Neural progenitor cell (in vitro differentiated cells): ENCODE measurements at regions not wholly inside any gene's neighbourhood (a gene's known extent, or its start where the extent isn't known, plus 50 kb on each side); places are given as distances from the start of the nearest gene placed in this dataset.

Experiments used
- CTCF ChIP-seq: fragments of 200-600 bp; sonication (generic); IDR thresholded peaks from 2 replicates; pipeline ENCODE4 v1.5.1; 2017; ENCODE audit warnings: antibody characterized with exemption, mild to moderate bottlenecking
- EZH2 ChIP-seq: fragments of 200-600 bp; sonication (generic); IDR thresholded peaks from 2 replicates; pipeline ENCODE4 v1.6.1; 2017; ENCODE audit warnings: antibody characterized with exemption, mild to moderate bottlenecking, moderate library complexity
- EZH2phosphoT487 ChIP-seq: fragments of 200-600 bp; sonication (generic); IDR thresholded peaks from 2 replicates; pipeline ENCODE4 v1.6.1; 2017; ENCODE audit warnings: antibody characterized with exemption

GRCh38 chr4:135207531-135207930 lies 1005.9 kb upstream of the PABPC4L start:
- TF ChIP-seq CTCF (no peak), EZH2 (no peak), EZH2phosphoT487 (no peak)
